ENCODE measurements at regions not wholly inside any gene's neighbourhood (a gene's known extent, or its start where the extent isn't known, plus 50 kb on each side); places are given as distances from the start of the nearest gene placed in this dataset.

GRCh38 chr7:63073286-63073685 is 925.4 kb upstream of the ZNF722 start:
- no peak for DNase-seq (ENCODE audit: low spot score)
- no peak for TF ChIP-seq TEAD1 (CRISPR knock-in tag; IDR thresholded peaks at IDR 0.05)
- no peak for TF ChIP-seq ZMAT4 (CRISPR knock-in tag; IDR thresholded peaks at IDR 0.05)
- no peak for TF ChIP-seq CREM (CRISPR knock-in tag; IDR thresholded peaks at IDR 0.05)
- no peak for TF ChIP-seq NFYB (CRISPR knock-in tag; conservative IDR thresholded peaks at IDR 0.05; ENCODE audit: low read depth)
- no peak for TF ChIP-seq PRDM15 (CRISPR knock-in tag; IDR thresholded peaks at IDR 0.05)
- no peak for TF ChIP-seq HMGA2 (CRISPR knock-in tag; IDR thresholded peaks at IDR 0.05)
- H3K4me3 Mint-ChIP-seq: no peak overlapping the region
- no peaks in the 10 kb centered on the region for H3K4me1 Mint-ChIP-seq
- H3K36me3 Mint-ChIP-seq: peaks cover 70% of the 10 kb centered on the region
- peaks cover 57% of the 10 kb centered on the region for H3K9me3 Mint-ChIP-seq
- peaks cover 17% of the 10 kb centered on the region for H3K27me3 Mint-ChIP-seq (ENCODE audit: low read depth)
- CTCF ChIA-PET: no interaction called here
- POLR2A ChIA-PET: no interaction called here
- no peak for ATAC-seq
- H3K27ac Mint-ChIP-seq: no peak overlapping the region

- Mint-ChIP-seq H3K4me3 (no peak overlapping the region), H3K36me3 (peaks cover 72% of the 10 kb centered on the region)
- POLR2A ChIA-PET: no interaction called here
These were observed 924.9 kb upstream of the ZNF722 start for GRCh38 chr7:63073736-63074135.

GRCh38 chr7:63077841-63078240 is 920.8 kb upstream of the ZNF722 start:
- H3K27me3 Mint-ChIP-seq (ENCODE audit: low read depth): peaks cover 13% of the 10 kb centered on the region
- DNase-seq (ENCODE audit: low spot score): no peak
- no peak overlapping the region for H3K27ac Mint-ChIP-seq
- H3K4me3 Mint-ChIP-seq: no peak overlapping the region
- no peak for ATAC-seq
- POLR2A ChIA-PET: no interaction called here
- CTCF ChIA-PET: no interaction called here
- H3K36me3 Mint-ChIP-seq: peaks cover 75% of the 10 kb centered on the region
- no peak for TF ChIP-seq CDX4 (CRISPR knock-in tag; IDR thresholded peaks at IDR 0.05; ENCODE audit: borderline replicate concordance)
- TF ChIP-seq ZNF512 (CRISPR knock-in tag; IDR thresholded peaks at IDR 0.05; ENCODE audit: borderline replicate concordance): no peak
- TF ChIP-seq ZNF263 (CRISPR knock-in tag; IDR thresholded peaks at IDR 0.05; ENCODE audit: low read depth): no peak
- TF ChIP-seq SMAD4 (CRISPR knock-in tag; IDR thresholded peaks at IDR 0.05): no peak
- TF ChIP-seq USF2 (CRISPR knock-in tag; IDR thresholded peaks at IDR 0.05): no peak
- no peak for TF ChIP-seq NR1H2 (CRISPR knock-in tag; IDR thresholded peaks at IDR 0.05)
- peaks cover 63% of the 10 kb centered on the region for H3K9me3 Mint-ChIP-seq
- no peaks in the 10 kb centered on the region for H3K4me1 Mint-ChIP-seq

More at GRCh38 chr7:63073736-63074135, 924.9 kb upstream of the ZNF722 start:
- no peak for ATAC-seq
- no peak overlapping the region for H3K27ac Mint-ChIP-seq
- CTCF ChIA-PET: no interaction called here
- TF ChIP-seq ATF6 (CRISPR knock-in tag; IDR thresholded peaks at IDR 0.05): no peak
- DNase-seq (ENCODE audit: low spot score): no peak
- H3K4me1 Mint-ChIP-seq: no peaks in the 10 kb centered on the region
- H3K27me3 Mint-ChIP-seq (ENCODE audit: low read depth): peaks cover 17% of the 10 kb centered on the region
- H3K9me3 Mint-ChIP-seq: peaks cover 55% of the 10 kb centered on the region

Data from WTC11 (cell line).